Spleen (tissue), 11 donors: ENCODE measurements at regions not wholly inside any gene's neighbourhood (a gene's known extent, or its start where the extent isn't known, plus 50 kb on each side); places are given as distances from the start of the nearest gene placed in this dataset.
A peak's percentile ranks its signal among the peaks of the same experiment; 100 is the strongest.

Source experiments
- DNase-seq: peaks from one replicate; pipeline ENCODE4 v3.0.0-alpha.2; 2020
- H3K27ac ChIP-seq, 8 donors: fragments of 200-600 bp; sonication (generic) in 7 of 8; 1 replicate in 4 of 8; 2 replicates in 4 of 8; pipeline versions ENCODE4 v1.5.0 to v1.8.0; 2016 to 2021; ENCODE audit warnings: inconsistent platforms in 4 of 8, mild to moderate bottlenecking in 4 of 8, moderate library complexity in 1 of 8
- H3K27me3 ChIP-seq, 7 donors: fragments of 200-600 bp; sonication (generic) in 6 of 7; replicated peaks in 1 of 7; 1 replicate in 4 of 7; 2 replicates in 3 of 7; pipeline versions ENCODE4 v1.5.0 to v1.8.0; 2016 to 2021; ENCODE audit warnings: inconsistent platforms in 3 of 7, mild to moderate bottlenecking in 1 of 7
- H3K36me3 ChIP-seq, 6 donors: fragments of 200-600 bp; sonication (generic) in 5 of 6; 1 replicate in 4 of 6; 2 replicates in 2 of 6; pipeline versions ENCODE4 v1.5.0 to v1.8.0; 2016 to 2021; ENCODE audit warnings: inconsistent platforms in 2 of 6
- H3K4me1 ChIP-seq, 6 donors: fragments of 200-600 bp; sonication (generic) in 5 of 6; 1 replicate in 3 of 6; 2 replicates in 3 of 6; pipeline versions ENCODE4 v1.5.0 to v1.8.0; 2016 to 2021; ENCODE audit warnings: inconsistent platforms in 3 of 6
- H3K4me3 ChIP-seq, 8 donors: fragments of 200-600 bp; sonication (generic) in 7 of 8; 1 replicate in 4 of 8; 2 replicates in 4 of 8; pipeline versions ENCODE4 v1.5.0 to v1.8.0; 2016 to 2021; ENCODE audit warnings: inconsistent platforms in 4 of 8, mild to moderate bottlenecking in 4 of 8, moderate library complexity in 2 of 8
- H3K9me3 ChIP-seq, 8 donors: fragments of 200-600 bp; sonication (generic) in 7 of 8; 1 replicate in 4 of 8; 2 replicates in 4 of 8; pipeline versions ENCODE4 v1.5.0 to v1.8.0; 2016 to 2021; ENCODE audit warnings: inconsistent platforms in 4 of 8
- POLR2A ChIP-seq, 3 donors: fragments of 450-650 bp; IDR thresholded peaks; one replicate each; pipeline ENCODE4 v1.5.1; 2017; ENCODE audit warnings: antibody characterized with exemption in 3 of 3, mild to moderate bottlenecking in 1 of 3
- POLR2AphosphoS5 ChIP-seq, 3 donors: sonication (generic); formaldehyde crosslinking; IDR thresholded peaks; one replicate each; pipeline ENCODE4 v1.5.1; 2017; ENCODE audit warnings: antibody characterized with exemption in 3 of 3
- WGBS, 5 donors: extraction: QIAGEN DNeasy Blood & Tissue Kit in 3 of 5; methylation state at CpG; one replicate each; pipeline versions ENCODE4 v1.1.5 to v1.1.7; 2013 to 2018; 5-methylcytosine and 5-hydroxymethylcytosine counted together
- intact Hi-C: fragments of 100-400 bp; cut with DNase I; formaldehyde crosslinking; loops from one replicate; pipeline ENCODE4 v1.15.0; 2023; ENCODE audit warnings: low total_unique reads
- TF ChIP-seq, protein P1 (sequence below), 11 experiments: fragments of 200-600 bp in 7 of 11; fragments of 450-650 bp in 4 of 11; sonication (generic) in 4 of 11; IDR thresholded peaks in 8 of 11; conservative IDR thresholded peaks in 3 of 11; 1 replicate in 7 of 11; 2 replicates in 4 of 11; pipeline versions ENCODE4 v1.4.0 to v1.8.0; 2016 to 2021; ENCODE audit warnings: antibody characterized with exemption in 11 of 11, inconsistent platforms in 4 of 11, mild to moderate bottlenecking in 1 of 11
- donor health status: healthy with polysubstance abuse.
- donor health status: DM: no; HTN: no; CAD: no; lungs with moderate emphysema.
- donor health status: DM: no; HTN: no; CAD: no.
- donor health status: Bipolar disorder and iron deficiency.
- donor health status: healthy.
- donor health status: DM: no; HTN: no; CAD: no.
- donor health status: DM: yes; HTN: yes; CAD: no.

DNA sequence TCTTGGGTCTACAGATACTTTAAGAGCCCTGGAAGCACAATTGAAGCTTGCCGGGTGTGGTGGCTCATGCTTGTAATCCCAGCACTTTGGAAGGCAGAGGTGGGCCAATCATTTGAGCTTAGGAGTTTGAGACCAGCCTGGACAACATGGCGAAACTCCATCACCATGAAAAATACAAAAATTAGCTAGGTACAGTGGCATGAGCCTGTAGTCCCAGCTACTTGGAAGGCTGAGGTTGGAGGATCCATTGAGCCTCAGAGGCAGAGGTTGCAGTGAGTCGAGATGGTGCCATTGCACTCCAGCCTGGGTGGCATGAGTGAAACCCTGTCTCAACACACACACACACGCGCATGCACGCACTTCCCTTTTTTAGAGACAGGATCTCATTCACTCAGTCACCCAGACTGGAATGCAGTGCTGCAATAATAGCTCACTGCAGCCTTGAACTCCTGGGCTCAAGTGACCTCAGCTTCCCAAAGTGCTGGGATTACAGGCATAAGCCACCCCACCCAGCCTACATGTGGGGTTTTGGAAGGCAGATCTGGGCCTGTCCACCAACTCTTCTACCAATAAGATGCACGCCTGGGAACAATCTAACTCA is 182.5 kb upstream of the JARID2 start:
- Histone ChIP-seq H3K4me3 (no peak overlapping the region), H3K36me3 (no peaks in the 10 kb centered on the region), H3K4me1 (peaks cover 0 to 55% (median 30%) of the 10 kb centered on the region in 6 donors), H3K9me3 (peaks cover 0 to 13% (median 7%) of the 10 kb centered on the region in 8 donors), H3K27ac (peak overlapping the region in 3 of 8 donors; percentile 19 to 51 (median 27)), H3K27me3 (no peaks in the 10 kb centered on the region)
- intact Hi-C loops = no loop called here
- TF ChIP-seq, protein P1, sequence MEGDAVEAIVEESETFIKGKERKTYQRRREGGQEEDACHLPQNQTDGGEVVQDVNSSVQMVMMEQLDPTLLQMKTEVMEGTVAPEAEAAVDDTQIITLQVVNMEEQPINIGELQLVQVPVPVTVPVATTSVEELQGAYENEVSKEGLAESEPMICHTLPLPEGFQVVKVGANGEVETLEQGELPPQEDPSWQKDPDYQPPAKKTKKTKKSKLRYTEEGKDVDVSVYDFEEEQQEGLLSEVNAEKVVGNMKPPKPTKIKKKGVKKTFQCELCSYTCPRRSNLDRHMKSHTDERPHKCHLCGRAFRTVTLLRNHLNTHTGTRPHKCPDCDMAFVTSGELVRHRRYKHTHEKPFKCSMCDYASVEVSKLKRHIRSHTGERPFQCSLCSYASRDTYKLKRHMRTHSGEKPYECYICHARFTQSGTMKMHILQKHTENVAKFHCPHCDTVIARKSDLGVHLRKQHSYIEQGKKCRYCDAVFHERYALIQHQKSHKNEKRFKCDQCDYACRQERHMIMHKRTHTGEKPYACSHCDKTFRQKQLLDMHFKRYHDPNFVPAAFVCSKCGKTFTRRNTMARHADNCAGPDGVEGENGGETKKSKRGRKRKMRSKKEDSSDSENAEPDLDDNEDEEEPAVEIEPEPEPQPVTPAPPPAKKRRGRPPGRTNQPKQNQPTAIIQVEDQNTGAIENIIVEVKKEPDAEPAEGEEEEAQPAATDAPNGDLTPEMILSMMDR (IDR thresholded peaks at IDR 0.05 in 8 of 11, conservative IDR thresholded peaks at IDR 0.05 in 3 of 11) = no peak
- TF ChIP-seq POLR2AphosphoS5 (IDR thresholded peaks at IDR 0.05) (peak in 2 of 3 donors; percentile 11 to 55), POLR2A (IDR thresholded peaks at IDR 0.05) (no peak)
- 51 to 80% (median 55%) methylated on average over 6 to 7 of the region's 7 CpGs for WGBS, 5 donors
- peak; percentile 85 for DNase-seq

DNA sequence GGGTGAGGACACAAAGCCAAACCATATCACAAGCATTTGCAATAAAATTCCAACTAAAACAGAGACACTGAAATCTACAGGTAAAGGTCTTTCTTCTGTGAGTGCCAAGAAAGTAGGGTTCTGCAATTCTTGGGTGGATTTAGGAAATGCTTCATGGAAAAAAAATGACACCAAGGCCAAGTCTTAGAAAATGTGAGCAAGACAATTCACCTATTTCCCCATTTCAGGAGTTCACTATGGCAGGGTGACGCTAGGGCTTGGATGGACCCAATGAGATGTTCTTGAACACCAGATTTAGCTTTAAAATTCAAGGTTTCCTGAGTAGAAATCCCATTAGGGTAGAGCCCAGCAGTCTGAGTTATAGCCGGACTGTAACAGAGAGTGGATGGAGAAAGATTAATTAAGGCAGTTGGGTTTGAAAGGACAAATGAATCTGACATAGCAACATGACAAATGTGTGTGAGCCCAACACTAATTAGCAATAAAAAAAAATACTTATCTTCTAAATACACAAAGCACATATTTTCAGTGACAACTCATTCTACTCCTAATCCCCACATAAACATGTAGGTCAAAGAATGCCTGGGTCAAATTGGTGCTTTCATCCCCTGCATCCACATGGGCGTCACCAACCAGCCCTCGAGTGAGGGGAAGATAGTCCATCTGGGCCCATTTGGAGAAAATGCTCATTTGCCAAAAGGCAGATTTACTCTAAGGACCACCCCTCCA is 180.4 kb upstream of the JARID2 start:
- Histone ChIP-seq H3K4me3 (no peak overlapping the region), H3K36me3 (no peaks in the 10 kb centered on the region), H3K27ac (peak overlapping the region in 4 of 8 donors; percentile 55 to 86 (median 84)), H3K9me3 (no peaks in the 10 kb centered on the region), H3K4me1 (peaks cover 0 to 55% (median 30%) of the 10 kb centered on the region in 6 donors), H3K27me3 (no peaks in the 10 kb centered on the region)
- DNase-seq = no peak
- no peak for TF ChIP-seq POLR2AphosphoS5 (IDR thresholded peaks at IDR 0.05)
- no peak for TF ChIP-seq POLR2A (IDR thresholded peaks at IDR 0.05)
- TF ChIP-seq, protein P1 (IDR thresholded peaks at IDR 0.05 in 8 of 11, conservative IDR thresholded peaks at IDR 0.05 in 3 of 11) = no peak
- 89 to 94% (median 92%) methylated on average over 4 of the region's 4 CpGs for WGBS, 5 donors
- intact Hi-C loops = no loop called here

DNA sequence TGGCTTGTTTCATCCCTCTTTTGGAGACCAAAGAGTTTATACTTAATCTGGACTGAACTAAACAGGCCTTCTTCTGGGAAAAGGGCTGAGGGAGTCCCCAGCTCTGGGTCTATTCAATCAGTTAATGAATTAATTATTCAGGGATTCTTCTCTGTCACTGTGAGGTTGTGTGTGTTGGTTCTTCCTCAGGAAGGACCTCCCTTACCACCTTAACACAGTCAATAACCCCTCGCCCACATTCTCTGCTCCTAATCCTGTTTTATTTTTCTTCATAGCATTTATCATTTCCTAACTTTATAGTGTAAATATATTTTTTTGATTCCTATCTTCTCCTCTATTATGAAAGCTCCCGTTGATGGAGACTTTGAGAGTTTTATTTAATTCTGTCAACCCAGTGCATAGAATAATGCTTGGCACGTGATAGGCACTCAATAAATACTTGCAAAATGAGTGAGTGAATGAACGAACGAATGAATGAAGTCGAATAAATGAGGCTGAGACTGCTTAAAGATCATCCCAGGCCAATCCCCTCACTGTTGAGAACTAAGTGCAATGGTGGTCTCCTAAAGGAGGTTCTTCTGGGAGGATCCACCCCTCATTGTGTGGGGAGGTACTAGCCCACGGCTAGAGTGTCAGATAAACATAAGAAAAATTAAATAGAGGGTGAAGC is 179.6 kb upstream of the JARID2 start:
- peaks cover 0 to 51% (median 26%) of the 10 kb centered on the region in 6 donors for H3K4me1 ChIP-seq

More for the DNA sequence above, 179.6 kb upstream of the JARID2 start:
- WGBS, 5 donors = 69 to 80% (median 72%) methylated on average over 7 of the region's 7 CpGs
- peak overlapping the region in 1 of 8 donors; percentile 5 for H3K4me3 ChIP-seq
- H3K27ac ChIP-seq = peak overlapping the region in 7 of 8 donors; percentile 55 to 86 (median 71)
- TF ChIP-seq POLR2AphosphoS5 (IDR thresholded peaks at IDR 0.05) = no peak
- TF ChIP-seq, protein P1 (IDR thresholded peaks at IDR 0.05 in 8 of 11, conservative IDR thresholded peaks at IDR 0.05 in 3 of 11) = no peak
- no peak for TF ChIP-seq POLR2A (IDR thresholded peaks at IDR 0.05)
- no peaks in the 10 kb centered on the region for H3K36me3 ChIP-seq
- intact Hi-C loops = no loop called here
- no peaks in the 10 kb centered on the region for H3K9me3 ChIP-seq
- H3K27me3 ChIP-seq = no peaks in the 10 kb centered on the region
- no peak for DNase-seq
